ENCODE measurements at regions not wholly inside any gene's neighbourhood (a gene's known extent, or its start where the extent isn't known, plus 50 kb on each side); places are given as distances from the start of the nearest gene placed in this dataset.

DNA sequence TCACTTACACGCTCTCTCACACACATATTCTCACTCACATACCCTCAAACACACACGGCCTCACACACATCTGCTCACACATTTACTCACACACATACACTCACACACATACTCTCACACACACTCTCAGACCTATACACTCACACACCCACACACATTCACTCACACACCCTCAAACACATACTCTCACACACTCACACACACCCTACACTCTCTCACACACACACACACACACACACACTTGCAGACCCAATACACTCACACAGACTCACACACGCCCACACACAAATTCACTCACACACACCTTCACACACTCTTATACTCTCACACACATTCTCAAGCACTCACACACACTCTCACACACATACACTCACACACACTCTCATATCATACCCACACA, 155.5 kb upstream of the BACE2 start:
- TF ChIP-seq EZH2 (IDR thresholded peaks at IDR 0.05; ENCODE audit: borderline replicate concordance): no peak
- TF ChIP-seq, protein P1, sequence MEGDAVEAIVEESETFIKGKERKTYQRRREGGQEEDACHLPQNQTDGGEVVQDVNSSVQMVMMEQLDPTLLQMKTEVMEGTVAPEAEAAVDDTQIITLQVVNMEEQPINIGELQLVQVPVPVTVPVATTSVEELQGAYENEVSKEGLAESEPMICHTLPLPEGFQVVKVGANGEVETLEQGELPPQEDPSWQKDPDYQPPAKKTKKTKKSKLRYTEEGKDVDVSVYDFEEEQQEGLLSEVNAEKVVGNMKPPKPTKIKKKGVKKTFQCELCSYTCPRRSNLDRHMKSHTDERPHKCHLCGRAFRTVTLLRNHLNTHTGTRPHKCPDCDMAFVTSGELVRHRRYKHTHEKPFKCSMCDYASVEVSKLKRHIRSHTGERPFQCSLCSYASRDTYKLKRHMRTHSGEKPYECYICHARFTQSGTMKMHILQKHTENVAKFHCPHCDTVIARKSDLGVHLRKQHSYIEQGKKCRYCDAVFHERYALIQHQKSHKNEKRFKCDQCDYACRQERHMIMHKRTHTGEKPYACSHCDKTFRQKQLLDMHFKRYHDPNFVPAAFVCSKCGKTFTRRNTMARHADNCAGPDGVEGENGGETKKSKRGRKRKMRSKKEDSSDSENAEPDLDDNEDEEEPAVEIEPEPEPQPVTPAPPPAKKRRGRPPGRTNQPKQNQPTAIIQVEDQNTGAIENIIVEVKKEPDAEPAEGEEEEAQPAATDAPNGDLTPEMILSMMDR (IDR thresholded peaks at IDR 0.05; ENCODE audit: poor library complexity): no peak
- TF ChIP-seq EZH2phosphoT487 (IDR thresholded peaks at IDR 0.05; ENCODE audit: low read depth, severe bottlenecking, unreplicated experiment): no peak

Measured in hepatocyte (in vitro differentiated cells).